ENCODE measurements at regions not wholly inside any gene's neighbourhood (a gene's known extent, or its start where the extent isn't known, plus 50 kb on each side); places are given as distances from the start of the nearest gene placed in this dataset.

- TF ChIP-seq ETS2 (tag; IDR thresholded peaks at IDR 0.05; ENCODE audit: borderline replicate concordance, poor library complexity, severe bottlenecking) (no peak), YY1 (IDR thresholded peaks at IDR 0.05; ENCODE audit: borderline replicate concordance in 1 of 3, control insufficient read depth in 1 of 3, extremely low read depth in 1 of 3, insufficient read depth in 3 of 3, insufficient read length in 1 of 3, insufficient replicate concordance in 2 of 3, low read depth in 1 of 3, low read length in 2 of 3) (no peak)
Observed at GRCh38 chr11:71119656-71120269, 132.6 kb downstream of the SHANK2 start (continued).

DNA sequence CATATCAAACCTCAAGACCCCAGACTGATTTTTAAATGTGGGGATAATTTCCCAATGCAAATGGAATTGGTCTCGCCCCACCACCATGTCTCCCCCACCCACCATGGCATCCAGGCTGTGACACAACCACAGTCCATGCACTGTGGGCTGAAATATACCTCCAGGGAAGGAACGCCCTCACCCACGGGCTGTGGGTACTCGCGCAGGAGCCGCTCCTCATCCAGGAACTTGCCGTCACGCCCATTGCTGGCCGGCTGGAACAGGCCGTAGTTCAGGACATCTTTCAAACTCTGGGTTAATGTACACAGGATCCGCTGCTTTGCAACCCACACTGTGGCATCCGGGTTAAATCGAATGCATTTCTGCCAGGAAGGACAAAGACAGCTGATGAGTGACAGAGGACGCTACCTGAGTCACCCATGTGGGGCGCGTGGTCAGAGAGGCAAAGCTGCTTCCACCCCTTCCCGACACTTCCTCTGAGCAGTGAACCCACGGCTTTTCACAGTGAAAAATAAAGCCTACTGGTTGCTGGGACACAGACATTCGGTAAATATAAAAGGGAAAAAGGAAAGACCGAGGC lies 133.6 kb downstream of the SHANK2 start:
- DNase-seq (ENCODE audit: extremely low read depth in 1 of 4, low spot score in 3 of 4) = no peak
- TF ChIP-seq, protein P1, sequence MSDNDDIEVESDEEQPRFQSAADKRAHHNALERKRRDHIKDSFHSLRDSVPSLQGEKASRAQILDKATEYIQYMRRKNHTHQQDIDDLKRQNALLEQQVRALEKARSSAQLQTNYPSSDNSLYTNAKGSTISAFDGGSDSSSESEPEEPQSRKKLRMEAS (CRISPR knock-in tag; IDR thresholded peaks at IDR 0.05) = no peak
- TF ChIP-seq MEF2A (IDR thresholded peaks at IDR 0.05; ENCODE audit: control insufficient read depth, low read depth, low read length) (no peak), THRAP3 (IDR thresholded peaks at IDR 0.05; ENCODE audit: borderline replicate concordance) (no peak), KLF16 (IDR thresholded peaks at IDR 0.05) (no peak), ETV5 (CRISPR knock-in tag; IDR thresholded peaks at IDR 0.05; ENCODE audit: low read depth) (no peak), MGA (IDR thresholded peaks at IDR 0.05) (no peak)

More for the DNA sequence above, 133.6 kb downstream of the SHANK2 start:
- H3K36me3 ChIP-seq (ENCODE audit: control insufficient read depth, insufficient read depth, low read length) = no peaks in the 10 kb centered on the region
- no TSS peak for BruUV-seq (replicated peaks)
- H3K79me2 ChIP-seq (ENCODE audit: control insufficient read depth, insufficient read depth, low read length) = no peaks in the 10 kb centered on the region
- H3K4me1 ChIP-seq (replicated peaks in 1 of 2; ENCODE audit: control insufficient read depth in 2 of 2, insufficient read depth in 2 of 2, low read length in 2 of 2) = no peaks in the 10 kb centered on the region
- no peaks in the 10 kb centered on the region for H3K9me1 ChIP-seq (ENCODE audit: control insufficient read depth, insufficient read depth, low read length)
- FAIRE-seq (no peak), ATAC-seq (no peak)
- in situ Hi-C loops (cut with MboI) (no loop called here), intact Hi-C loops (cut with micrococcal nuclease) (no loop called here)
- H3K4me3 ChIP-seq = no peak overlapping the region
- no peaks in the 10 kb centered on the region for H4K20me1 ChIP-seq (replicated peaks; ENCODE audit: control insufficient read depth, insufficient read depth, low read length)
- ChIA-PET CTCF (ENCODE audit: low intra/inter-chr PET ratio) (no interaction called here), POLR2A (no interaction called here)
- peaks cover 7 to 48% of the 10 kb centered on the region in 2 experiments for H3K27me3 ChIP-seq (ENCODE audit: control insufficient read depth in 2 of 2, insufficient read depth in 2 of 2, low read length in 2 of 2)
- H3K4me2 ChIP-seq (ENCODE audit: insufficient read depth, low read length) = no peak overlapping the region
- H3K9ac ChIP-seq (ENCODE audit: insufficient read depth in 1 of 2, low read depth in 2 of 2, low read length in 2 of 2) = no peak overlapping the region
- no peak overlapping the region for H3K27ac ChIP-seq (ENCODE audit: extremely low read depth, low read depth, low read length)
- H3K9me3 ChIP-seq (replicated peaks; ENCODE audit: control insufficient read depth, insufficient read depth, low read depth, low read length) = no peaks in the 10 kb centered on the region
- 4% methylated on average over 20 of the region's 20 CpGs for WGBS (ENCODE audit: insufficient coverage, low coverage, missing lambda C conversion rate)
- no peak overlapping the region for H2AFZ ChIP-seq (ENCODE audit: low read depth, low read length)
